Hippocampal formation (tissue), 2 donors: ENCODE measurements at regions not wholly inside any gene's neighbourhood (a gene's known extent, or its start where the extent isn't known, plus 50 kb on each side); places are given as distances from the start of the nearest gene placed in this dataset.
"Not testable (repeated sequence)": the region's sequence is repeated elsewhere in the genome, so short reads cannot be mapped to it uniquely, and the experiment has no call there.

ENCODE experiments used
- DNase-seq, 2 donors: peaks; one replicate each; lab custom pipeline; 2025; lab: John Stamatoyannopoulos, UW

- DNase-seq: no peak
These were observed 327.6 kb upstream of the HTR1E start for GRCh38 chr6:86609549-86610388.

GRCh38 chr6:86603364-86603763, 334.0 kb upstream of the HTR1E start:
- DNase-seq: not testable (repeated sequence)

DNA sequence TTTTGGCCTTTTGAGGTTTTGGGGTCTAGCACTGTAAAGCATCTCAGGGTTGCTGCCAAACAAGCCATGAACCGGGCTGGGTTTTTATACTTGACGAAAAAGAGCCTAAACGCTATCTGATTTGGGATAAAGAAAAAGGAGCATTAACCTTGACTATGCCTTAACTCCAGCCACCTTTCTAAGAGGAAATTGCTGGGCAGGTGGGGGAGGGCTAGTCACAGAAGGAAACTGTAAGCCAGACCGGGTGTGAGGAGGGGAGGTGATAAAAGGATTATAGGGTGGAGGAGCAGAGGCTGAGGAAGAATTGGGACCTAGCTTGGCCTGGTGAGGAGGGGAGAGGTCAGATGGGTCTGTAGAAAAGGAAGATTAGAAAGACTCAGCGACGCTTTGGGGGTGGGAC, 335.2 kb upstream of the HTR1E start:
- DNase-seq: not testable (repeated sequence)

DNA sequence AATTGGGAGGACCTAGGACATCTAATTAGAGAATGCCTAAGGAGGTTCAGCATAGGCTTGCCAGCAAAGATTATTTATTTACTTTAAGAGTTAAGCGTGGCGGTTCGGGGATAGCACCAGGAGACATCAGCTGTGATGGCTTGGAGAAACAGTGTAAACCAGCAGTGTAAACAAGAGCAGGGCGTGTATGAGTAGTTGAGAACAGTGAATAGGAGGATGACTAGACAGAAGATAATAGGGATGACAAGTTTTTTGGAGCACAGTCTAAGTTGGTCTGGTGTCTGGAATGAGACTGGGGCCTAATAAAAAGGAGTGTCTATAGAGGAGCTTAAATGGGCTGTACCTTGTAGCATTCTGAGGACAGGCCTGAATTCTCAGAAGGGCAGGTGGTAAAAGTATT, 338.4 kb upstream of the HTR1E start:
- DNase-seq: not testable (repeated sequence)

- DNase-seq: no peak
These were observed 341.7 kb upstream of the HTR1E start for GRCh38 chr6:86595641-86596040.

DNA sequence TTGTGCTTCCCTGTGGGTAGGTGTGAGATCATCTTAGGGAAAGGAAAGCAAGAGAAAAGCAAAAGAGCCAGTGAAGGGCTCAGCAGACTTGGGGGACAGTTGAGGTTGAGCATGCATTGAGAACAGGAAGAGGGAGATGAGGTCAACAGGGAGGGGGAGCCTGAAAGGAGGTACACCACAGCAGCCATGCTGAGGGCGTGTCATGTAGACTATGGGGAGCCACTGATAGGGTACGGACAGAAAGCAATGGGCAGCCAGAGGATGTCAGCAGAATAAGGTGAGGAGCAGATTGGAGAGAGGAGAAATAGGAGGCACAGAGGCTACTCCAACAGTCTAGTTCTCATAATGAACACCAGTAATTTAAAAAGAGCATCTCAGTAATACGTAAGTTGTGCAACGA, 351.1 kb upstream of the HTR1E start:
- no peak for DNase-seq

DNA sequence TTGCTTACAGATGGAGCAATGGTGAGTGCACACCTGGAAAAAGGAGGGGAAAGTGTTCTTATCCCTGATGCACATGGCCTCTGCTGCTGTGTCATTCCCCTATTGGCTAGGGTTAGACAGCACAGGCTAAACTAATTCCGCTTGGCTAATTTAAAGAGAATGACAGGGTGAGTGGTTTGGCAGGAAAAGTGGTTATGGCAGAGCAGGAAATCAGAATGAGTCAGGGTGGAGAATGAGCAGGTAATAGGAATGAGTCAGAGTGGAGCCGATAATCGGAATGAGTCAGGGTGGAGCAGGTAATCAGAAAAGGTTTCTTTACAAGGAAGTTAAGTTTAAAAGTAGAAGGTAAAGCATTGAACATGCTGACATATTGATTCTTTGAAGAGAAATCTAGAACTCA, 355.5 kb upstream of the HTR1E start:
- DNase-seq: no peak

GRCh38 chr6:86563197-86563596, 374.1 kb upstream of the HTR1E start:
- DNase-seq: no peak

GRCh38 chr6:86558318-86558717, 379.0 kb upstream of the HTR1E start:
- DNase-seq: no peak

- DNase-seq: peak in 1 of 2 donors; percentile 1
These were observed 400.0 kb upstream of the HTR1E start for GRCh38 chr6:86537292-86537861.

GRCh38 chr6:86536121-86536520, 401.2 kb upstream of the HTR1E start:
- no peak for DNase-seq

DNA sequence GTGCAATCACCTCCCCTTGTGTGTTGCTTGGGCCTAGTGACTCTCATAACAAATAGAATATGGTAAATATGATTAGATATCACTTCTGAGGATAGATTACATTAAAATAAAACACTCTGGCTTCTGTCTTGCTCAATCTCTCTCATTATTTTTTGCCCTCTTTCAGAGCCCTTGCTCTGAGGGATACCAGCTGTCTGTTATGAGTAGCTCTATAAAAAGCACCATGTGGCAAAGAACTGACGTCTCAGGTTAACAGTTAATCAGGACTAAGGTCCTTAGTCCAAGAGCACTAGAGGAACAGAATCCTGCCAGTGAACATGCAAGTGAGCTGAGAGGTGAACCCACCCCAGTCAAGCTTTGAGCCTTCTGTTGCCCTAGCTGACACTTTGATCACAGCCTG, 402.2 kb upstream of the HTR1E start:
- no peak for DNase-seq

DNA sequence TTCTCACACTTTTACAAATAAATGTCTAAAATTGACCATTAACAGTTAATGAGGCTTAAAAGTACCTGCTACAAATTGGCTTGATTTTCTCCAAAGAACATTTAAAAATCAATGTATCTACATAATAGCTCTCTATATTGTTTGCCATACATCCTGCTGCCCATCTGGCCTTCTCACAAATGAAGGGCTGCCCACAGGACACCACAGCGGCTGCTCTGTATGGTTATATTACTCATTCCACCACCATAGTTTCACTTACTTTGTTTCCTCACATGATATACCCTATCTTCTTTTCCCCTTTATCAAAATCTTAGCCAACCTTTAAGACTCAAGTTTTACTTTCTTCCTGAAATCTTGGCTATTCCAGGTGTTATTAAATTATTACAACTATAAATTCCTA, 407.7 kb upstream of the HTR1E start:
- DNase-seq: no peak

DNA sequence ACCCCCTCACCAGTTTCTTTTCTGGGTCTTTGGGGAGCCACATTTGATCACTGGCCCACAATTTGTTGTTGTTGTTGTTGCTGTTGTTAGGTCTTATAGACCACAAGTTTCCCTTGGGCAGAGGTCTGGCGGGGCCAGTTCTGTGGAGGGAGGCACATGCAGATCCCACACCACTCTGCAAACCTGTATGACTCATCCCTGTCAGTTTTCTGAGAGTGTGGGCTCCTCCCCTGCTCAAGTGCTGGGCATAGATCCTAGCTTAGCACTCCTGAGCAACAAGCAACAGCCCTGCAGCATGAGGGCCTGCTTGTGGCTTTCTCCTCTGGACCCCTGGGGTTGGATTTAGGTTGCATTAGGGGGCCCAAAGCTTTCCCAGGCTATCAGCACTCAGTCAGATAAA, 411.1 kb upstream of the HTR1E start:
- no peak for DNase-seq

DNA sequence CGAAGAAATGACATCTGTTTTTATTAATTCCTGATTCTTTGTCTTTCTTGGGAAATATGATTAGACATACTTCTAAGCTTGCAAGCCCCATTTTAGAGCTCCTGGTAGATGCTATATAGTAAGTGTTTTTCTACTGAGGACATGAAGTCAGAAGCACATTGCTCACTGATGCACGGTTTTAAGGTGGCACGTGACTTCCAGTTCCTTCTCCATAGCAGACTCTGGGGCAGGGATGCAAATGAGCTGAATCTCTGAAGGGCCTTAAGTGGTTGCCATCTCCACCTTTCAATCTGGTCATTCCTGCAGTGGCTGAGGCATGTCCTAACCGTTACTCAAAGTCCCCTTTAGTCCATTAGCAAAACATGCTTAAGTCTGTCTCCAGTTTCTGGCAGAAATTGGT, 421.2 kb upstream of the HTR1E start:
- no peak for DNase-seq

- DNase-seq: no peak
These were observed 425.4 kb upstream of the HTR1E start for GRCh38 chr6:86511962-86512361.

DNA sequence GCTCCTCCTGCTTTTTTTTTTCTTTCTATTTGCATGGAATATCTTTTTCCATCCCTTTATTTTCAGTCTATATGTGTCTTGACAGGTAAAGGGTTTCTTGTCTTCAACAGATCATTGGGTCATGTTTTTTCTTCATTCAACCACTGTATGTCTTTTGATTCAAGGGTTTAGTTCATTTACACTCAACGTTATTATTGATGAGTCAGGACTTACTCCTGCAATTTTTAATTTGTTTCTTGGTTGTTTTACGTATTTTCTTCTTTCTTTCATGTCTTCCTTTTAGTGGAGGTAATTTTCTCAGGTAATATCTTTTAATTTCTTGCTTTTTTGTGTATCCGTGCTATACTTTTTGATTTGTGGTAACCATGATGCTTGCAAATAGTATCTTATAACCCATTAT, 429.1 kb upstream of the HTR1E start:
- no peak for DNase-seq

- no peak for DNase-seq
These were observed 434.8 kb upstream of the HTR1E start for GRCh38 chr6:86502497-86502896.

GRCh38 chr6:86500035-86500434, 437.3 kb upstream of the HTR1E start:
- DNase-seq: no peak

- DNase-seq: not testable (repeated sequence)
These were observed 448.3 kb upstream of the HTR1E start for GRCh38 chr6:86489042-86489441.

DNA sequence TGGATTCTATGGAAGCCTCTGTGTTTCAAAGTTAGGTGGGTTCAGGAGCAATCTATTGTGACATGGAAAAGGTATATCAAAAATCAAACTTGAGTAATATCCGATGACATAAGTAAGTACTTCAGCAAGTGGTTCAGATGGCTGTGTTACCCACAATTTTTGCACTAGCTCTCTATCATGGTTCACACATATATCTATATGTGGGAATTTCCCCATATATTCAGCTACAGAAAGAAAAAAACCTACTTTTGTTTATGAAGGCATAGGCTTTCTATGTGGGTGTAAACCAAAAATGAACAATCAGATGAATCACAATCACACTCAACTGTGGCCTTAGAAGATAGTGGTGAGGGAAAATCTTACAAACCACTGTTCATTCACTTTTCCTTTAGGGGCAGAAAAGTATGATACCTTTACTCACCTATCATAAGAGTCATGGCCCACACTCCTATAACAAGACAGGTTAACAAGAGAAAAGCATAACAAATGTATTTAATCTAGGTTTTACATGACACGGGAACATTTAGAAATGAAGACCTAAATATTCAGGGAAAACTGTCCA, 449.6 kb upstream of the HTR1E start:
- no peak for DNase-seq

- DNase-seq: not testable (repeated sequence)
These were observed 459.0 kb upstream of the HTR1E start for GRCh38 chr6:86478316-86478715.

GRCh38 chr6:86477500-86478148, 459.7 kb upstream of the HTR1E start:
- no peak for DNase-seq
